ENCODE measurements at regions not wholly inside any gene's neighbourhood (a gene's known extent, or its start where the extent isn't known, plus 50 kb on each side); places are given as distances from the start of the nearest gene placed in this dataset.

- TF ChIP-seq CTCF (IDR thresholded peaks at IDR 0.05) (no peak), POLR2A (IDR thresholded peaks at IDR 0.05) (no peak)
These were observed 213.8 kb upstream of the RPL38 start for GRCh38 chr17:73989671-73990070.

All from prostate gland (tissue), 2 donors.